ENCODE measurements at regions not wholly inside any gene's neighbourhood (a gene's known extent, or its start where the extent isn't known, plus 50 kb on each side); places are given as distances from the start of the nearest gene placed in this dataset.

- H3K9me3 ChIP-seq (ENCODE audit: control insufficient read depth, low read length) = no peaks in the 10 kb centered on the region
- WGBS = 63% methylated on average over 3 of the region's 3 CpGs
Measured at GRCh38 chr5:71892641-71893365, 173.7 kb downstream of the CARTPT start.

GRCh38 chr5:71893451-71893850, 174.4 kb downstream of the CARTPT start:
- Histone ChIP-seq H3K36me3 (ENCODE audit: control insufficient read depth in 1 of 2, insufficient read depth in 2 of 2, low read depth in 1 of 2, low read length in 2 of 2) (no peaks in the 10 kb centered on the region), H3K14ac (ENCODE audit: low read length in 2 of 2) (no peak overlapping the region), H3K9me3 (ENCODE audit: control insufficient read depth, low read length) (no peaks in the 10 kb centered on the region), H3K18ac (ENCODE audit: low read depth in 1 of 2, low read length in 2 of 2) (no peak overlapping the region), H3K79me1 (replicated peaks; ENCODE audit: low read length, poor library complexity, severe bottlenecking) (no peaks in the 10 kb centered on the region), H4K91ac (ENCODE audit: low read length) (no peak overlapping the region), H4K8ac (ENCODE audit: low read length) (no peak overlapping the region), H2BK15ac (ENCODE audit: low read depth, poor library complexity, severe bottlenecking) (no peak overlapping the region), H2BK12ac (ENCODE audit: low read length in 2 of 2) (no peak overlapping the region), H3K4me2 (ENCODE audit: low read length, poor library complexity, severe bottlenecking) (no peak overlapping the region), H2BK120ac (ENCODE audit: low read depth, low read length) (no peak overlapping the region), H2AFZ (ENCODE audit: low read depth, low read length) (no peak overlapping the region), H3K4ac (ENCODE audit: low read depth in 1 of 2, low read length in 2 of 2) (no peak overlapping the region), H3K9ac (ENCODE audit: low read length) (no peak overlapping the region), H3K23ac (ENCODE audit: low read length in 2 of 2) (no peak overlapping the region), H2AK5ac (ENCODE audit: low read length, severe bottlenecking) (no peak overlapping the region), H3K4me1 (ENCODE audit: control insufficient read depth, insufficient read depth, low read depth, low read length) (no peaks in the 10 kb centered on the region), H2BK5ac (ENCODE audit: low read depth, low read length, poor library complexity, severe bottlenecking) (no peak overlapping the region), H3K27me3 (ENCODE audit: control insufficient read depth in 1 of 2, insufficient read depth in 1 of 2, low read length in 2 of 2) (peaks cover 29 to 33% of the 10 kb centered on the region in 2 experiments), H3K27ac (ENCODE audit: low read length, poor library complexity, severe bottlenecking) (no peak overlapping the region), H3K4me3 (ENCODE audit: insufficient read depth in 1 of 2, low read depth in 1 of 2, low read length in 2 of 2) (no peak overlapping the region)
- WGBS = 100% methylated on average over 2 of the region's 3 CpGs
- no peak for DNase-seq

More at GRCh38 chr5:71892641-71893365, 173.7 kb downstream of the CARTPT start:
- H2BK15ac ChIP-seq (ENCODE audit: low read depth, poor library complexity, severe bottlenecking) = no peak overlapping the region
- H2AK5ac ChIP-seq (ENCODE audit: low read length, severe bottlenecking) = no peak overlapping the region
- H3K4me1 ChIP-seq (ENCODE audit: control insufficient read depth, insufficient read depth, low read depth, low read length) = no peaks in the 10 kb centered on the region
- H4K91ac ChIP-seq (ENCODE audit: low read length) = no peak overlapping the region
- no peak overlapping the region for H3K27ac ChIP-seq (ENCODE audit: low read length, poor library complexity, severe bottlenecking)
- H3K23ac ChIP-seq (ENCODE audit: low read length in 2 of 2) = no peak overlapping the region
- no peaks in the 10 kb centered on the region for H3K79me1 ChIP-seq (replicated peaks; ENCODE audit: low read length, poor library complexity, severe bottlenecking)
- H2AFZ ChIP-seq (ENCODE audit: low read depth, low read length) = no peak overlapping the region
- peak overlapping the region in 1 of 2 experiments; percentile 48 for H3K18ac ChIP-seq (ENCODE audit: low read depth in 1 of 2, low read length in 2 of 2)
- peaks cover 29 to 33% of the 10 kb centered on the region in 2 experiments for H3K27me3 ChIP-seq (ENCODE audit: control insufficient read depth in 1 of 2, insufficient read depth in 1 of 2, low read length in 2 of 2)
- H3K4me2 ChIP-seq (ENCODE audit: low read length, poor library complexity, severe bottlenecking) = no peak overlapping the region
- no peaks in the 10 kb centered on the region for H3K36me3 ChIP-seq (ENCODE audit: control insufficient read depth in 1 of 2, insufficient read depth in 2 of 2, low read depth in 1 of 2, low read length in 2 of 2)
- H4K8ac ChIP-seq (ENCODE audit: low read length) = no peak overlapping the region
- no peak for DNase-seq
- no peak overlapping the region for H3K14ac ChIP-seq (ENCODE audit: low read length in 2 of 2)
- H3K4me3 ChIP-seq (ENCODE audit: insufficient read depth in 1 of 2, low read depth in 1 of 2, low read length in 2 of 2) = no peak overlapping the region
- H3K4ac ChIP-seq (ENCODE audit: low read depth in 1 of 2, low read length in 2 of 2) = no peak overlapping the region
- H2BK5ac ChIP-seq (ENCODE audit: low read depth, low read length, poor library complexity, severe bottlenecking) = no peak overlapping the region
- H2BK12ac ChIP-seq (ENCODE audit: low read length in 2 of 2) = no peak overlapping the region
- no peak overlapping the region for H2BK120ac ChIP-seq (ENCODE audit: low read depth, low read length)
- H3K9ac ChIP-seq (ENCODE audit: low read length) = no peak overlapping the region

DNA sequence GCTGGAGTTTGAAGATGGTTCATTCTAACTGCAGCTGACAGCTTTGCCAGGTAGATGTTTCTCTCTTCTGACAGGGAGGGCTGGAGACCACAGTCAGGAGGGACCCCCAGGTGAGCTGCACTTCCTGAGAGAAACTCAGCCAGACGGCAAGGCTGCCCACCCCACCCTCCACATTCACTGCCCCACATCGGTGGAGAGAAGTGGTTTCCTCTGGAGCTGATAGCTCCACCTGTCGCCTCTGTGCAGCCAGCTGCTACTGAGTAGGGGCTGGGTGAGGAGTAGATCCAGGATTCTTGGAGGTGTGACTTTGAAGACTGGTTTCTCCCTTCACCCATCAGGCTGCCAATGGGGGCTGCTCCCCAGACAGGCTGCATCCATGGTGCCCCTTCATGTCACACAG, 175.0 kb downstream of the CARTPT start:
- Histone ChIP-seq H3K4ac (ENCODE audit: low read depth in 1 of 2, low read length in 2 of 2) (no peak overlapping the region), H2BK15ac (ENCODE audit: low read depth, poor library complexity, severe bottlenecking) (no peak overlapping the region), H4K8ac (ENCODE audit: low read length) (no peak overlapping the region), H3K4me3 (ENCODE audit: insufficient read depth in 1 of 2, low read depth in 1 of 2, low read length in 2 of 2) (no peak overlapping the region), H3K14ac (ENCODE audit: low read length in 2 of 2) (no peak overlapping the region), H3K27ac (ENCODE audit: low read length, poor library complexity, severe bottlenecking) (no peak overlapping the region), H3K18ac (ENCODE audit: low read depth in 1 of 2, low read length in 2 of 2) (no peak overlapping the region), H2BK12ac (ENCODE audit: low read length in 2 of 2) (no peak overlapping the region), H3K4me1 (ENCODE audit: control insufficient read depth, insufficient read depth, low read depth, low read length) (no peaks in the 10 kb centered on the region), H3K36me3 (ENCODE audit: control insufficient read depth in 1 of 2, insufficient read depth in 2 of 2, low read depth in 1 of 2, low read length in 2 of 2) (no peaks in the 10 kb centered on the region), H2AFZ (ENCODE audit: low read depth, low read length) (no peak overlapping the region), H2BK120ac (ENCODE audit: low read depth, low read length) (no peak overlapping the region), H2BK5ac (ENCODE audit: low read depth, low read length, poor library complexity, severe bottlenecking) (no peak overlapping the region), H3K27me3 (ENCODE audit: control insufficient read depth in 1 of 2, insufficient read depth in 1 of 2, low read length in 2 of 2) (peaks cover 29 to 33% of the 10 kb centered on the region in 2 experiments), H2AK5ac (ENCODE audit: low read length, severe bottlenecking) (no peak overlapping the region), H3K79me1 (replicated peaks; ENCODE audit: low read length, poor library complexity, severe bottlenecking) (no peaks in the 10 kb centered on the region), H3K9ac (ENCODE audit: low read length) (no peak overlapping the region), H3K23ac (ENCODE audit: low read length in 2 of 2) (no peak overlapping the region), H3K9me3 (ENCODE audit: control insufficient read depth, low read length) (no peaks in the 10 kb centered on the region), H3K4me2 (ENCODE audit: low read length, poor library complexity, severe bottlenecking) (no peak overlapping the region), H4K91ac (ENCODE audit: low read length) (no peak overlapping the region)
- DNase-seq = no peak
- 86% methylated on average over 1 of the region's 3 CpGs for WGBS

GRCh38 chr5:71895546-71895945, 176.5 kb downstream of the CARTPT start:
- no peak overlapping the region for H2BK5ac ChIP-seq (ENCODE audit: low read depth, low read length, poor library complexity, severe bottlenecking)
- no peak overlapping the region for H3K4me3 ChIP-seq (ENCODE audit: insufficient read depth in 1 of 2, low read depth in 1 of 2, low read length in 2 of 2)
- H2BK15ac ChIP-seq (ENCODE audit: low read depth, poor library complexity, severe bottlenecking) = no peak overlapping the region
- H4K8ac ChIP-seq (ENCODE audit: low read length) = no peak overlapping the region
- H3K9ac ChIP-seq (ENCODE audit: low read length) = no peak overlapping the region
- H2BK120ac ChIP-seq (ENCODE audit: low read depth, low read length) = no peak overlapping the region
- whole genome bisulfite sequencing = 40% methylated on average over 1 of the region's 1 CpG
- no peak for DNase-seq
- H2BK12ac ChIP-seq (ENCODE audit: low read length in 2 of 2) = no peak overlapping the region
- H3K23ac ChIP-seq (ENCODE audit: low read length in 2 of 2) = no peak overlapping the region
- no peaks in the 10 kb centered on the region for H3K36me3 ChIP-seq (ENCODE audit: control insufficient read depth in 1 of 2, insufficient read depth in 2 of 2, low read depth in 1 of 2, low read length in 2 of 2)
- no peak overlapping the region for H3K4me2 ChIP-seq (ENCODE audit: low read length, poor library complexity, severe bottlenecking)
- H3K18ac ChIP-seq (ENCODE audit: low read depth in 1 of 2, low read length in 2 of 2) = no peak overlapping the region
- H3K4me1 ChIP-seq (ENCODE audit: control insufficient read depth, insufficient read depth, low read depth, low read length) = no peaks in the 10 kb centered on the region
- no peak overlapping the region for H3K14ac ChIP-seq (ENCODE audit: low read length in 2 of 2)
- H3K79me1 ChIP-seq (replicated peaks; ENCODE audit: low read length, poor library complexity, severe bottlenecking) = no peaks in the 10 kb centered on the region
- no peak overlapping the region for H3K27ac ChIP-seq (ENCODE audit: low read length, poor library complexity, severe bottlenecking)
- no peak overlapping the region for H2AFZ ChIP-seq (ENCODE audit: low read depth, low read length)
- no peaks in the 10 kb centered on the region for H3K9me3 ChIP-seq (ENCODE audit: control insufficient read depth, low read length)
- no peak overlapping the region for H4K91ac ChIP-seq (ENCODE audit: low read length)
- peaks cover 16 to 24% of the 10 kb centered on the region in 2 experiments for H3K27me3 ChIP-seq (ENCODE audit: control insufficient read depth in 1 of 2, insufficient read depth in 1 of 2, low read length in 2 of 2)
- no peak overlapping the region for H3K4ac ChIP-seq (ENCODE audit: low read depth in 1 of 2, low read length in 2 of 2)
- no peak overlapping the region for H2AK5ac ChIP-seq (ENCODE audit: low read length, severe bottlenecking)

Data from mesenchymal stem cell (in vitro differentiated cells and primary cell).